ENCODE measurements at regions not wholly inside any gene's neighbourhood (a gene's known extent, or its start where the extent isn't known, plus 50 kb on each side); places are given as distances from the start of the nearest gene placed in this dataset.
A peak's percentile ranks its signal among the peaks of the same experiment; 100 is the strongest.
"Not testable (repeated sequence)": the region's sequence is repeated elsewhere in the genome, so short reads cannot be mapped to it uniquely, and the experiment has no call there.

DNA sequence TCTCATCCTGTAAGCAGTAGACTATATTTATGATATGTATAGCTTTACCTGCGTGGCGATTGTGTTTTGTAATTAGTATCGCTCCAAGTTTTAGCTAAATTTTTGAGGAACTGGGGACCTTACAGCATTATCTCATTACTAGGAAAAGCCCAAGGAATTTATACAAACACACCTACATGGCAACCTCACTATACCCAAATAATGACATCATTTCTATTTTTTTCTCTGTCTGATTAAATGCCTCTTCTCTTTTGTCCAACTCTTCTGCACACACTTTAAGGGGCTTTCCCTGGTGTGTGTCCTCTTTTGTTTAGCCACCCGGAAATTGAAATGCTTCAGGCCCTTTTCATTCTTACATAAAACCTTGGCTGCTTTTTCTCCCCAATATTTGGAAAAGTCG, 82.9 kb upstream of the EXOC2 start (continued):
- TF ChIP-seq, protein P1, sequence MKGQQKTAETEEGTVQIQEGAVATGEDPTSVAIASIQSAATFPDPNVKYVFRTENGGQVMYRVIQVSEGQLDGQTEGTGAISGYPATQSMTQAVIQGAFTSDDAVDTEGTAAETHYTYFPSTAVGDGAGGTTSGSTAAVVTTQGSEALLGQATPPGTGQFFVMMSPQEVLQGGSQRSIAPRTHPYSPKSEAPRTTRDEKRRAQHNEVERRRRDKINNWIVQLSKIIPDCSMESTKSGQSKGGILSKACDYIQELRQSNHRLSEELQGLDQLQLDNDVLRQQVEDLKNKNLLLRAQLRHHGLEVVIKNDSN (IDR thresholded peaks at IDR 0.05; ENCODE audit: borderline replicate concordance, extremely low read length, insufficient read depth, low read depth, low read length) = no peak
- no peak for TF ChIP-seq ZZZ3 (IDR thresholded peaks at IDR 0.05; ENCODE audit: control insufficient read depth, insufficient read length, low read depth)

GRCh38 chr6:771683-772082, 78.7 kb upstream of the EXOC2 start:
- BruUV-seq (replicated peaks); H3K4me2 ChIP-seq (ENCODE audit: control insufficient read depth, insufficient read depth); H3K4me1 ChIP-seq (ENCODE audit: control insufficient read depth, insufficient read depth, low read length); ATAC-seq; intact Hi-C loops (cut with micrococcal nuclease; ENCODE audit: unreplicated experiment); H3K36me3 ChIP-seq (ENCODE audit: control insufficient read depth in 2 of 2, insufficient read depth in 2 of 2, low read length in 1 of 2); H3K4me3 ChIP-seq; H3K9me3 ChIP-seq (replicated peaks; ENCODE audit: control insufficient read depth, insufficient read depth, low read length); in situ Hi-C loops (cut with MboI); POLR2A ChIA-PET; H3K27ac ChIP-seq (ENCODE audit: control insufficient read depth, insufficient read depth); H3K27me3 ChIP-seq (replicated peaks in 1 of 2; ENCODE audit: control insufficient read depth in 2 of 2, insufficient read depth in 2 of 2, low read length in 1 of 2); RAD21 ChIA-PET (ENCODE audit: unreplicated experiment); H2AFZ ChIP-seq (ENCODE audit: control insufficient read depth, low read depth, low read length); H4K20me1 ChIP-seq (ENCODE audit: control insufficient read depth, insufficient read depth); CTCF ChIA-PET; DNase-seq (ENCODE audit: low read depth, low spot score); H3K79me2 ChIP-seq (ENCODE audit: control insufficient read depth, insufficient read depth, low read length); H3K9ac ChIP-seq (ENCODE audit: control insufficient read depth, insufficient read depth, low read length); SMC1A ChIA-PET (ENCODE audit: uncharacterized antibody, unreplicated experiment); FAIRE-seq: not testable (repeated sequence)

- FAIRE-seq (no peak), DNase-seq (ENCODE audit: low read depth, low spot score) (no peak), ATAC-seq (no peak)
- peaks cover 0 to 2% of the 10 kb centered on the region in 2 experiments; a peak in 1 of 4 replicates for H3K27me3 ChIP-seq (replicated peaks in 1 of 2; ENCODE audit: control insufficient read depth in 2 of 2, insufficient read depth in 2 of 2, low read length in 1 of 2)
- ChIA-PET POLR2A (no interaction called here), CTCF (interaction anchor here (0.9 kb wide), 1 partner anchor 46 kb away, joined by 3 read pairs; no protein-coding TSS in a partner anchor), RAD21 (ENCODE audit: unreplicated experiment) (no interaction called here), SMC1A (ENCODE audit: uncharacterized antibody, unreplicated experiment) (interaction anchor here (1.3 kb wide), 1 partner anchor 46 kb away, joined by 4 read pairs; no protein-coding TSS in a partner anchor)
- H4K20me1 ChIP-seq (ENCODE audit: control insufficient read depth, insufficient read depth) = no peaks in the 10 kb centered on the region
- in situ Hi-C loops (cut with MboI) (no loop called here), intact Hi-C loops (cut with micrococcal nuclease; ENCODE audit: unreplicated experiment) (no loop called here)
- no TSS peak for BruUV-seq (replicated peaks)
- no peak overlapping the region for H3K4me3 ChIP-seq
- no peaks in the 10 kb centered on the region for H3K36me3 ChIP-seq (ENCODE audit: control insufficient read depth in 2 of 2, insufficient read depth in 2 of 2, low read length in 1 of 2)
- 82% methylated on average over 4 of the region's 4 CpGs for WGBS (ENCODE audit: insufficient coverage, insufficient replicate concordance, low lambda C conversion rate, missing lambda C conversion rate)
- no peak overlapping the region for H3K9ac ChIP-seq (ENCODE audit: control insufficient read depth, insufficient read depth, low read length)
- no peak overlapping the region for H3K27ac ChIP-seq (ENCODE audit: control insufficient read depth, insufficient read depth)
- H2AFZ ChIP-seq (ENCODE audit: control insufficient read depth, low read depth, low read length) = no peak overlapping the region
- H3K79me2 ChIP-seq (ENCODE audit: control insufficient read depth, insufficient read depth, low read length) = no peaks in the 10 kb centered on the region
- H3K4me2 ChIP-seq (ENCODE audit: control insufficient read depth, insufficient read depth) = no peak overlapping the region
- H3K9me3 ChIP-seq (replicated peaks; ENCODE audit: control insufficient read depth, insufficient read depth, low read length) = no peaks in the 10 kb centered on the region; the same call in 1 of the 3 replicates
- no peaks in the 10 kb centered on the region for H3K4me1 ChIP-seq (ENCODE audit: control insufficient read depth, insufficient read depth, low read length)
- TF ChIP-seq E4F1 (IDR thresholded peaks at IDR 0.05; ENCODE audit: borderline replicate concordance, partially characterized antibody) = peak; percentile 32
- TF ChIP-seq, protein P2, sequence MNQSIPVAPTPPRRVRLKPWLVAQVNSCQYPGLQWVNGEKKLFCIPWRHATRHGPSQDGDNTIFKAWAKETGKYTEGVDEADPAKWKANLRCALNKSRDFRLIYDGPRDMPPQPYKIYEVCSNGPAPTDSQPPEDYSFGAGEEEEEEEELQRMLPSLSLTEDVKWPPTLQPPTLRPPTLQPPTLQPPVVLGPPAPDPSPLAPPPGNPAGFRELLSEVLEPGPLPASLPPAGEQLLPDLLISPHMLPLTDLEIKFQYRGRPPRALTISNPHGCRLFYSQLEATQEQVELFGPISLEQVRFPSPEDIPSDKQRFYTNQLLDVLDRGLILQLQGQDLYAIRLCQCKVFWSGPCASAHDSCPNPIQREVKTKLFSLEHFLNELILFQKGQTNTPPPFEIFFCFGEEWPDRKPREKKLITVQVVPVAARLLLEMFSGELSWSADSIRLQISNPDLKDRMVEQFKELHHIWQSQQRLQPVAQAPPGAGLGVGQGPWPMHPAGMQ (IDR thresholded peaks at IDR 0.05; ENCODE audit: borderline replicate concordance) = 0 out of 2 replicates have a peak, but pooled peaks have one; percentile 15
Measured at GRCh38 chr6:767755-768512, 75.0 kb upstream of the EXOC2 start.

Measured in GM12878 (cell line).